HL-60 (cell line): ENCODE measurements at regions not wholly inside any gene's neighbourhood (a gene's known extent, or its start where the extent isn't known, plus 50 kb on each side); places are given as distances from the start of the nearest gene placed in this dataset.

ENCODE experiments used
- DNase-seq, 2 experiments: peaks; one replicate each; pipeline ENCODE4 v3.0.0-alpha.2; 2010 to 2020; ENCODE audit warnings: low read depth in 1 of 2, low spot score in 1 of 2
- H3K27ac ChIP-seq: fragments of 250-450 bp; sonication (Bioruptor Pico); replicated peaks from 2 replicates; pipeline ENCODE4 v1.5.1; 2020; ENCODE audit warnings: mild to moderate bottlenecking, moderate library complexity
- H3K27me3 ChIP-seq: fragments of 250-450 bp; sonication (Bioruptor Pico); 2 replicates; pipeline ENCODE4 v1.5.1; 2021; ENCODE audit warnings: mild to moderate bottlenecking, moderate library complexity; ENCODE audit not compliant: insufficient read depth, poor library complexity, severe bottlenecking
- H3K4me3 ChIP-seq: replicated peaks from 2 replicates; pipeline ENCODE4 v1.5.1; 2011; ENCODE audit warnings: mild to moderate bottlenecking, control low read depth, low read length; ENCODE audit not compliant: insufficient read depth
- CTCF ChIP-seq: IDR thresholded peaks from one replicate; pipeline ENCODE4 v1.5.1; 2011; ENCODE audit warnings: low read length, control low read depth, inconsistent platforms; ENCODE audit not compliant: insufficient read depth
- GABPA ChIP-seq: IDR thresholded peaks from 2 replicates; pipeline ENCODE4 v1.6.1; 2012; ENCODE audit warnings: low read depth
- POLR2AphosphoS5 ChIP-seq: IDR thresholded peaks from 2 replicates; pipeline ENCODE4 v1.6.1; 2012; ENCODE audit warnings: low read depth
- REST ChIP-seq: IDR thresholded peaks from 2 replicates; pipeline ENCODE4 v1.6.1; 2012; ENCODE audit warnings: low read depth; ENCODE audit not compliant: insufficient replicate concordance
- SPI1 ChIP-seq: IDR thresholded peaks from 2 replicates; pipeline ENCODE4 v1.6.1; 2012; ENCODE audit warnings: low read depth, mild to moderate bottlenecking, borderline replicate concordance

- TF ChIP-seq CTCF: no peak
- TF ChIP-seq REST: no peak
- TF ChIP-seq POLR2AphosphoS5: no peak
- TF ChIP-seq GABPA: no peak
- TF ChIP-seq SPI1: no peak
- Histone ChIP-seq H3K4me3 (no peak overlapping the region), H3K27ac (no peak overlapping the region), H3K27me3 (no peaks in the 10 kb centered on the region)
- DNase-seq: no peak
Measured at GRCh38 chr1:170367615-170368014, 164.4 kb upstream of the GORAB start.

DNA sequence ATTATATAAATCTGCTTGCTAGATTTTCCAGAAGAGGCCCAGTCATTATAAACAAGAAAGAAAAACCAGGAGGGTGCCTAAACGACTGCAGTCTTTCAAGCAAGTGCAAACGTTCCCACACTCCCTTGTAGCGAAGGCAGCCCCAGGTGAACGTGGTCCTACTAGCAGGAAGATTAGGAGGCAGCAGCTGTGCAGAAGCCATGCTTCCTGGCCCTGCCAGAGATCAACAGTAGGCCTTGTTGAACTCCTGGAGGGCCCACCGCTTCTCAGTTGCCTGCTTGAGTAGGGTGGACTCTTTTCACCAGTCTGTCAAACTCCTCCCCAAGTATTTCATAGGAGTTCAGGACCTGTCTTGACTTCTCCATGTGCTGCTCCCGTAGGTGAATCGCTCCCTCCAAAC is 163.0 kb upstream of the GORAB start:
- H3K4me3 ChIP-seq: no peak overlapping the region
- DNase-seq: no peak
- H3K27me3 ChIP-seq: no peaks in the 10 kb centered on the region
- H3K27ac ChIP-seq: no peak overlapping the region
- TF ChIP-seq REST (no peak), GABPA (no peak), SPI1 (no peak), POLR2AphosphoS5 (no peak), CTCF (no peak)

- H3K4me3 ChIP-seq: no peak overlapping the region
- DNase-seq: no peak
- no peak for TF ChIP-seq REST
- no peak for TF ChIP-seq SPI1
- no peak for TF ChIP-seq POLR2AphosphoS5
- TF ChIP-seq CTCF: no peak
- TF ChIP-seq GABPA: no peak
Measured at GRCh38 chr1:170369417-170369816, 162.5 kb upstream of the GORAB start.

More at GRCh38 chr1:170369417-170369816, 162.5 kb upstream of the GORAB start:
- H3K27ac ChIP-seq: no peak overlapping the region
- no peaks in the 10 kb centered on the region for H3K27me3 ChIP-seq
